ENCODE measurements at regions not wholly inside any gene's neighbourhood (a gene's known extent, or its start where the extent isn't known, plus 50 kb on each side); places are given as distances from the start of the nearest gene placed in this dataset.

DNA sequence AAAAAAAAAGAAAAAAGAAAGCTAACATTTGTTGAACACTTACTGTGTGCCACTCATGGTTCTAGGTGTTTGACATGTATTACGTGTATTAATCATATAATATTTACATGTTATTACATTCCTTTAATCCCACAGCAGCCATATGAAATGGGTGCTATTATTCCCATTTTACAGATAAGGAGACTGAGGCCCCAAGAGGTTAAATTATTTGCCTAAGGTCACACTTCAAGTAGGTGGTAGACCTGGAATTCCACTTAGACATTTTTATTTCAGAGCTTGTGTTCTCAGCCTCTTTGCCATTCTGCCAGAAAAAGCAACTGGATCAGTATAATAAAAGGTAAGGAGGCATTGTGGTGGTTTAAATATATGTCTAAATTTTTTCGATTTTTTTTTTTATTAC, 55.1 kb upstream of the HS3ST4 start:
- CTCF ChIA-PET, result no interaction called here
- intact Hi-C loops (cut with micrococcal nuclease) (no loop called here), dilution Hi-C loops (cut with MboI; ENCODE audit: extremely low pct_ligation_motif_present, low sequenced_read_pairs) (no loop called here)
- H3K27me3 ChIP-seq (ENCODE audit: control insufficient read depth in 2 of 2, insufficient read depth in 2 of 2, low read length in 2 of 2), result no peaks in the 10 kb centered on the region
- H3K36me3 ChIP-seq (ENCODE audit: control insufficient read depth in 2 of 2, extremely low read depth in 1 of 2, insufficient read depth in 2 of 2, low read length in 2 of 2), result no peaks in the 10 kb centered on the region
- no peak overlapping the region for H2AFZ ChIP-seq (ENCODE audit: low read depth, low read length)
- FAIRE-seq, result no peak
- no peak overlapping the region for H3K4me3 ChIP-seq (replicated peaks in 1 of 3; ENCODE audit: insufficient read depth in 1 of 3, low read depth in 1 of 3, low read length in 3 of 3)
- no peak overlapping the region for H3K9ac ChIP-seq (replicated peaks; ENCODE audit: extremely low read depth, insufficient read depth, low read length)
- H3K79me2 ChIP-seq (ENCODE audit: control insufficient read depth, insufficient read depth, low read length), result no peaks in the 10 kb centered on the region
- no peak for DNase-seq (ENCODE audit: low read depth, low spot score)
- POLR2A ChIA-PET, result no interaction called here
- no peaks in the 10 kb centered on the region for H3K9me1 ChIP-seq (replicated peaks; ENCODE audit: control insufficient read depth, extremely low read depth, insufficient read depth, low read length)
- no peaks in the 10 kb centered on the region for H4K20me1 ChIP-seq (replicated peaks; ENCODE audit: control insufficient read depth, extremely low read depth, insufficient read depth, low read length)
- H3K9me3 ChIP-seq (replicated peaks; ENCODE audit: control insufficient read depth, insufficient read depth, low read length), result peaks cover 2% of the 10 kb centered on the region
- TF ChIP-seq MYC (IDR thresholded peaks at IDR 0.05; ENCODE audit: low read depth, low read length), result no peak
- TF ChIP-seq, protein P1, sequence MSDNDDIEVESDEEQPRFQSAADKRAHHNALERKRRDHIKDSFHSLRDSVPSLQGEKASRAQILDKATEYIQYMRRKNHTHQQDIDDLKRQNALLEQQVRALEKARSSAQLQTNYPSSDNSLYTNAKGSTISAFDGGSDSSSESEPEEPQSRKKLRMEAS (IDR thresholded peaks at IDR 0.05; ENCODE audit: insufficient read depth, insufficient read length), result no peak
- no peak for TF ChIP-seq POLR2A (IDR thresholded peaks at IDR 0.05; ENCODE audit: low read depth, low read length)
- TF ChIP-seq FOS (IDR thresholded peaks at IDR 0.05; ENCODE audit: borderline replicate concordance, insufficient read depth, low read length), result no peak
- TF ChIP-seq, protein P2, sequence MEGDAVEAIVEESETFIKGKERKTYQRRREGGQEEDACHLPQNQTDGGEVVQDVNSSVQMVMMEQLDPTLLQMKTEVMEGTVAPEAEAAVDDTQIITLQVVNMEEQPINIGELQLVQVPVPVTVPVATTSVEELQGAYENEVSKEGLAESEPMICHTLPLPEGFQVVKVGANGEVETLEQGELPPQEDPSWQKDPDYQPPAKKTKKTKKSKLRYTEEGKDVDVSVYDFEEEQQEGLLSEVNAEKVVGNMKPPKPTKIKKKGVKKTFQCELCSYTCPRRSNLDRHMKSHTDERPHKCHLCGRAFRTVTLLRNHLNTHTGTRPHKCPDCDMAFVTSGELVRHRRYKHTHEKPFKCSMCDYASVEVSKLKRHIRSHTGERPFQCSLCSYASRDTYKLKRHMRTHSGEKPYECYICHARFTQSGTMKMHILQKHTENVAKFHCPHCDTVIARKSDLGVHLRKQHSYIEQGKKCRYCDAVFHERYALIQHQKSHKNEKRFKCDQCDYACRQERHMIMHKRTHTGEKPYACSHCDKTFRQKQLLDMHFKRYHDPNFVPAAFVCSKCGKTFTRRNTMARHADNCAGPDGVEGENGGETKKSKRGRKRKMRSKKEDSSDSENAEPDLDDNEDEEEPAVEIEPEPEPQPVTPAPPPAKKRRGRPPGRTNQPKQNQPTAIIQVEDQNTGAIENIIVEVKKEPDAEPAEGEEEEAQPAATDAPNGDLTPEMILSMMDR (IDR thresholded peaks at IDR 0.05; ENCODE audit: extremely low read depth in 1 of 2, insufficient read depth in 1 of 2, low read depth in 1 of 2, low read length in 2 of 2), result no peak
- TF ChIP-seq GATA2 (IDR thresholded peaks at IDR 0.05; ENCODE audit: insufficient read depth, insufficient read length, low read depth, low read length), result no peak
- no peak for TF ChIP-seq EZH2 (IDR thresholded peaks at IDR 0.05; ENCODE audit: borderline replicate concordance, low read depth, low read length, severe bottlenecking)
- TF ChIP-seq JUN (IDR thresholded peaks at IDR 0.05; ENCODE audit: borderline replicate concordance, insufficient read depth, insufficient read length, low read depth), result no peak
- no peak for TF ChIP-seq POLR2AphosphoS5 (IDR thresholded peaks at IDR 0.05; ENCODE audit: insufficient read depth, low read depth, low read length)
- BruUV-seq (replicated peaks), result no TSS peak
- no peak overlapping the region for H3K27ac ChIP-seq (ENCODE audit: insufficient read depth, low read depth, low read length)
- no peak overlapping the region for H3K4me2 ChIP-seq (ENCODE audit: insufficient read depth, low read length)
- H3K4me1 ChIP-seq (ENCODE audit: control insufficient read depth, extremely low read depth, insufficient read depth, low read length), result no peaks in the 10 kb centered on the region
